ENCODE measurements at regions not wholly inside any gene's neighbourhood (a gene's known extent, or its start where the extent isn't known, plus 50 kb on each side); places are given as distances from the start of the nearest gene placed in this dataset.
"Not testable (repeated sequence)": the region's sequence is repeated elsewhere in the genome, so short reads cannot be mapped to it uniquely, and the experiment has no call there.

- H3K27ac ChIP-seq: no peak overlapping the region
- no peak for TF ChIP-seq CTCF (IDR thresholded peaks at IDR 0.05)
- no peak for DNase-seq (ENCODE audit: low spot score)
- no peaks in the 10 kb centered on the region for H3K27me3 ChIP-seq
- H3K36me3 ChIP-seq: no peaks in the 10 kb centered on the region
- no peak overlapping the region for H3K4me3 ChIP-seq
- H3K4me1 ChIP-seq: peaks cover 0 to 7% of the 10 kb centered on the region in 2 donors
- H3K9me3 ChIP-seq: no peaks in the 10 kb centered on the region
Observed at GRCh38 chr6:121695329-121695728, 259.9 kb downstream of the GJA1 start.

DNA sequence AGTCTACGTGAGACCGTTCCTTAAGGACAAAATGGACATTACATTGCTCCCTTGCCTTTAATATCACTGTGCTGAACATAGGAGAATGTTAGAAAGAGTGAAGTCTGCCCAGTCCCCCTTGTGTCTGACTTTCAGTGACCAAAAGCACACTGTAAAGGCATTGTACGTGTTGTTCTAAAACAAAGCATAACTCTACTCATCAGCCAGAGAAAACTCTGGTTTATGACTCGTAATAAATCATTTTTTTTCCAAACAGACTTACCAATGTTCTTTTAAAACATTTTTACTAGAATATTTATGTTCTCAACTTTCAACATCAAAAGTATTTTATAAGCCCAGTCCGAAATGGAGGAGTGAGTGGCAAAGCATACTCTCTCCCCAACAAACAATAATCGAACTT, 262.5 kb downstream of the GJA1 start:
- no peaks in the 10 kb centered on the region for H3K27me3 ChIP-seq
- TF ChIP-seq CTCF (IDR thresholded peaks at IDR 0.05): no peak
- H3K27ac ChIP-seq: no peak overlapping the region
- no peak for DNase-seq (ENCODE audit: low spot score)
- H3K4me3 ChIP-seq: no peak overlapping the region
- H3K36me3 ChIP-seq: no peaks in the 10 kb centered on the region
- no peaks in the 10 kb centered on the region for H3K9me3 ChIP-seq
- H3K4me1 ChIP-seq: peaks cover 0 to 7% of the 10 kb centered on the region in 2 donors

GRCh38 chr6:121698617-121699016, 263.2 kb downstream of the GJA1 start:
- no peaks in the 10 kb centered on the region for H3K36me3 ChIP-seq
- DNase-seq (ENCODE audit: low spot score): no peak
- H3K27ac ChIP-seq: no peak overlapping the region

GRCh38 chr6:121703129-121703528, 267.7 kb downstream of the GJA1 start:
- not testable (repeated sequence) for H3K27me3 ChIP-seq; H3K27ac ChIP-seq; H3K4me1 ChIP-seq; H3K9me3 ChIP-seq; H3K4me3 ChIP-seq; DNase-seq (ENCODE audit: low spot score); H3K36me3 ChIP-seq

More at GRCh38 chr6:121698617-121699016, 263.2 kb downstream of the GJA1 start:
- no peak overlapping the region for H3K4me3 ChIP-seq
- TF ChIP-seq CTCF (IDR thresholded peaks at IDR 0.05): no peak
- H3K27me3 ChIP-seq: no peaks in the 10 kb centered on the region
- no peaks in the 10 kb centered on the region for H3K9me3 ChIP-seq
- peaks cover 0 to 7% of the 10 kb centered on the region in 2 donors for H3K4me1 ChIP-seq

DNA sequence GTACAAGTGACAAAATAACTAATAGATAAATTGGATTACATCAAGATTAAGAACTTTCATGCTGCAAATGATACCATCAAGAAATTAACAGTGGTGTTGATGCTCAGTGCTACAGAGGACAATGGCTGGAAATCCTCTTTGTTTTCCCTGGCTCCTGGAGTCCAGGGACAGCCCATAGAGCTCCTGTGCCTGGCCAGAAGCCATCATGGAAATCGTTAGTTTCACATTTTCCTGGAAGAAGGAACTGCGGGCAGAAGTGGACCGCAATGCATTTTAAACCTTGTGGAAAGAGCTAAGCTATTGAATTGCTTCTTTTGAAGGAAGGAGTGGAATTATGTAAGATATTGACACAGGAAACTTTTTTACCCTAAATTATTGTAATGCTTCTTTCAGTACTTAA, 276.0 kb downstream of the GJA1 start:
- Histone ChIP-seq H3K4me1 (no peaks in the 10 kb centered on the region), H3K9me3 (peaks cover 0 to 5% of the 10 kb centered on the region in 2 donors), H3K27me3 (no peaks in the 10 kb centered on the region), H3K36me3 (no peaks in the 10 kb centered on the region), H3K27ac (no peak overlapping the region), H3K4me3 (no peak overlapping the region)
- TF ChIP-seq CTCF (IDR thresholded peaks at IDR 0.05): no peak
- no peak for DNase-seq (ENCODE audit: low spot score)

GRCh38 chr6:121717686-121718085, 282.2 kb downstream of the GJA1 start:
- TF ChIP-seq CTCF (IDR thresholded peaks at IDR 0.05): no peak
- H3K36me3 ChIP-seq: no peaks in the 10 kb centered on the region
- H3K27ac ChIP-seq: no peak overlapping the region
- no peaks in the 10 kb centered on the region for H3K4me1 ChIP-seq
- H3K4me3 ChIP-seq: no peak overlapping the region
- H3K9me3 ChIP-seq: peaks cover 0 to 14% of the 10 kb centered on the region in 2 donors
- DNase-seq (ENCODE audit: low spot score): no peak
- no peaks in the 10 kb centered on the region for H3K27me3 ChIP-seq

- H3K9me3 ChIP-seq: peaks cover 0 to 14% of the 10 kb centered on the region in 2 donors
- H3K27me3 ChIP-seq; H3K4me3 ChIP-seq; H3K36me3 ChIP-seq; DNase-seq (ENCODE audit: low spot score); H3K4me1 ChIP-seq; H3K27ac ChIP-seq: not testable (repeated sequence)
Observed at GRCh38 chr6:121720867-121721266, 285.4 kb downstream of the GJA1 start.
